DOHH2 (cell line): ENCODE measurements at regions not wholly inside any gene's neighbourhood (a gene's known extent, or its start where the extent isn't known, plus 50 kb on each side); places are given as distances from the start of the nearest gene placed in this dataset.

ENCODE experiments used
- H3F3A ChIP-seq: fragments of 200-600 bp; sonication (generic), shearing (Covaris generic); 2 replicates; pipeline ENCODE4 v1.6.0; 2016; ENCODE audit warnings: antibody characterized with exemption, mild to moderate bottlenecking; ENCODE audit not compliant: control insufficient read depth, insufficient read depth
- H3K27ac ChIP-seq: fragments of 200-600 bp; sonication (generic); 2 replicates; pipeline ENCODE4 v1.5.1; 2014; ENCODE audit warnings: low read depth, mild to moderate bottlenecking, low read length, moderate library complexity
- H3K27me3 ChIP-seq: fragments of 200-600 bp; sonication (generic); 2 replicates; pipeline ENCODE4 v1.6.1; 2014; ENCODE audit warnings: mild to moderate bottlenecking, low read length, mixed read lengths; ENCODE audit not compliant: control insufficient read depth
- H3K36me3 ChIP-seq: fragments of 200-600 bp; sonication (generic); 2 replicates; pipeline ENCODE4 v1.6.1; 2014; ENCODE audit warnings: mild to moderate bottlenecking, low read length, moderate library complexity, mixed read lengths; ENCODE audit not compliant: control insufficient read depth
- H3K4me1 ChIP-seq: fragments of 200-600 bp; sonication (generic); 2 replicates; pipeline ENCODE4 v1.6.1; 2014; ENCODE audit warnings: mild to moderate bottlenecking, low read length, mixed read lengths; ENCODE audit not compliant: control insufficient read depth
- H3K4me2 ChIP-seq: fragments of 200-600 bp; sonication (generic); 2 replicates; pipeline ENCODE4 v1.6.0; 2014; ENCODE audit warnings: mild to moderate bottlenecking, low read length, moderate library complexity
- H3K4me3 ChIP-seq: fragments of 200-600 bp; sonication (generic); 2 replicates; pipeline ENCODE4 v1.5.1; 2014; ENCODE audit warnings: mild to moderate bottlenecking, low read length, mixed read lengths
- H3K79me2 ChIP-seq: fragments of 200-600 bp; sonication (generic); 2 replicates; pipeline ENCODE4 v1.6.1; 2014; ENCODE audit warnings: mild to moderate bottlenecking, low read length, mixed read lengths; ENCODE audit not compliant: control insufficient read depth
- H3K9me2 ChIP-seq: fragments of 200-600 bp; sonication (generic); replicated peaks from 2 replicates; pipeline ENCODE4 v1.6.1; 2014; ENCODE audit warnings: mild to moderate bottlenecking, low read length, mixed read lengths; ENCODE audit not compliant: control insufficient read depth
- H3K9me3 ChIP-seq: fragments of 200-600 bp; sonication (generic); 2 replicates; pipeline ENCODE4 v1.6.1; 2014; ENCODE audit warnings: antibody characterized with exemption, low read length, mixed read lengths; ENCODE audit not compliant: control insufficient read depth, insufficient read depth
- H4K20me1 ChIP-seq: fragments of 200-600 bp; sonication (generic); 2 replicates; pipeline ENCODE4 v1.6.0; 2014; ENCODE audit warnings: low read depth, mild to moderate bottlenecking, antibody characterized with exemption, low read length, moderate library complexity; ENCODE audit not compliant: control insufficient read depth, insufficient read depth
- EZH2phosphoT487 ChIP-seq: fragments of 200-600 bp; sonication (generic); IDR thresholded peaks from 2 replicates; pipeline ENCODE4 v1.6.1; 2017; ENCODE audit warnings: borderline replicate concordance, mild to moderate bottlenecking, antibody characterized with exemption, low read length, moderate library complexity, mixed read lengths
- TF ChIP-seq, protein P1 (sequence below): fragments of 200-600 bp; sonication (generic); IDR thresholded peaks from one replicate; pipeline ENCODE4 v1.5.1; 2014; ENCODE audit warnings: antibody characterized with exemption, mild to moderate bottlenecking, low read depth, low read length; ENCODE audit not compliant: poor library complexity, severe bottlenecking

DNA sequence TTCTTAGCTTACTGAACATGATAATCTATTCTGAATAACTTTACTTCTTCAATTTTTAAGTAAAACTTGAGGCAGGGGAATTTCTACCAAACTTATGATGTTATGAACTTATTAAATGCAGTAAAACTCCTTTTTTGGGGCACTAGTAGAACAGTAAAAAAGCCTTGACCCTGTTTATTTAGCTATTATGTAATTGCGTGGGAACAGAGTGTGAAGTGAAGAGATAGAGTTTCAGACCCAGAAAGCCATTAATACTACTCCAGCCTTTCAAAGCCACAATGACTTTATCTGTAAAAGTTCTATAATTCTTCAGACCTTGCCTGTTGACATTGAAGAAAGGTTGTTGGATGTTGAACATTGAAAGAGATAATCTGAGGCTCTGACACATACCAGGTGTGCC lies 638.8 kb upstream of the GRM7 start:
- H3K9me2 ChIP-seq, result no peaks in the 10 kb centered on the region
- H4K20me1 ChIP-seq, result no peaks in the 10 kb centered on the region
- no peak overlapping the region for H3K27ac ChIP-seq
- no peak overlapping the region for H3K4me2 ChIP-seq
- TF ChIP-seq, protein P1, sequence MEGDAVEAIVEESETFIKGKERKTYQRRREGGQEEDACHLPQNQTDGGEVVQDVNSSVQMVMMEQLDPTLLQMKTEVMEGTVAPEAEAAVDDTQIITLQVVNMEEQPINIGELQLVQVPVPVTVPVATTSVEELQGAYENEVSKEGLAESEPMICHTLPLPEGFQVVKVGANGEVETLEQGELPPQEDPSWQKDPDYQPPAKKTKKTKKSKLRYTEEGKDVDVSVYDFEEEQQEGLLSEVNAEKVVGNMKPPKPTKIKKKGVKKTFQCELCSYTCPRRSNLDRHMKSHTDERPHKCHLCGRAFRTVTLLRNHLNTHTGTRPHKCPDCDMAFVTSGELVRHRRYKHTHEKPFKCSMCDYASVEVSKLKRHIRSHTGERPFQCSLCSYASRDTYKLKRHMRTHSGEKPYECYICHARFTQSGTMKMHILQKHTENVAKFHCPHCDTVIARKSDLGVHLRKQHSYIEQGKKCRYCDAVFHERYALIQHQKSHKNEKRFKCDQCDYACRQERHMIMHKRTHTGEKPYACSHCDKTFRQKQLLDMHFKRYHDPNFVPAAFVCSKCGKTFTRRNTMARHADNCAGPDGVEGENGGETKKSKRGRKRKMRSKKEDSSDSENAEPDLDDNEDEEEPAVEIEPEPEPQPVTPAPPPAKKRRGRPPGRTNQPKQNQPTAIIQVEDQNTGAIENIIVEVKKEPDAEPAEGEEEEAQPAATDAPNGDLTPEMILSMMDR, result no peak
- no peak for TF ChIP-seq EZH2phosphoT487
- H3K36me3 ChIP-seq, result no peaks in the 10 kb centered on the region
- no peak overlapping the region for H3K4me3 ChIP-seq
- H3F3A ChIP-seq, result 0 out of 2 replicates have a peak, but pooled peaks cover 3% of the 10 kb centered on the region
- no peaks in the 10 kb centered on the region for H3K9me3 ChIP-seq
- no peaks in the 10 kb centered on the region for H3K27me3 ChIP-seq
- H3K4me1 ChIP-seq, result peaks cover 40% of the 10 kb centered on the region
- H3K79me2 ChIP-seq, result no peaks in the 10 kb centered on the region

DNA sequence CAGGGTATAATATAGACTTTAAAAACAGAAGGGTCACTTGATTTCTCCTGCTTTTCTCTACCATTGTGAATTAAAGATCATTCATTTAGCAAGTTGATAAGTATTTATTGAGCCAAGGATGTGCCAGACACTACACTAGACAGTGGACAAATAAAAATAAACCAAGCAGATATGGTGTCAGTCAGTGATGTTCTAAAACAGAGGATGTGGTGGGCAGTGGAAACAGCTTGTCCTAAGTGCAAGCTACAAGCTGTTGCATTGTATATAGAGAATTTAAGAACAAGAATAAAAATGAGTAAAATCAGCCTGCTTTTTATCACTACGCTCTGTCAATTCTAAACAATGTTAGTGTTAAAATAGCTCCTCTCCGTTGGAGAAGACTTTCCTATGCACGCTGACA lies 637.3 kb upstream of the GRM7 start:
- H3K4me2 ChIP-seq, result no peak overlapping the region
- H3F3A ChIP-seq, result 0 out of 2 replicates have a peak, but pooled peaks cover 3% of the 10 kb centered on the region
- no peak overlapping the region for H3K27ac ChIP-seq
- H3K9me3 ChIP-seq, result no peaks in the 10 kb centered on the region
- no peaks in the 10 kb centered on the region for H3K9me2 ChIP-seq
- no peaks in the 10 kb centered on the region for H3K79me2 ChIP-seq
- H4K20me1 ChIP-seq, result no peaks in the 10 kb centered on the region
- TF ChIP-seq EZH2phosphoT487, result no peak
- peaks cover 40% of the 10 kb centered on the region for H3K4me1 ChIP-seq
- no peak overlapping the region for H3K4me3 ChIP-seq
- no peaks in the 10 kb centered on the region for H3K27me3 ChIP-seq
- no peaks in the 10 kb centered on the region for H3K36me3 ChIP-seq

DNA sequence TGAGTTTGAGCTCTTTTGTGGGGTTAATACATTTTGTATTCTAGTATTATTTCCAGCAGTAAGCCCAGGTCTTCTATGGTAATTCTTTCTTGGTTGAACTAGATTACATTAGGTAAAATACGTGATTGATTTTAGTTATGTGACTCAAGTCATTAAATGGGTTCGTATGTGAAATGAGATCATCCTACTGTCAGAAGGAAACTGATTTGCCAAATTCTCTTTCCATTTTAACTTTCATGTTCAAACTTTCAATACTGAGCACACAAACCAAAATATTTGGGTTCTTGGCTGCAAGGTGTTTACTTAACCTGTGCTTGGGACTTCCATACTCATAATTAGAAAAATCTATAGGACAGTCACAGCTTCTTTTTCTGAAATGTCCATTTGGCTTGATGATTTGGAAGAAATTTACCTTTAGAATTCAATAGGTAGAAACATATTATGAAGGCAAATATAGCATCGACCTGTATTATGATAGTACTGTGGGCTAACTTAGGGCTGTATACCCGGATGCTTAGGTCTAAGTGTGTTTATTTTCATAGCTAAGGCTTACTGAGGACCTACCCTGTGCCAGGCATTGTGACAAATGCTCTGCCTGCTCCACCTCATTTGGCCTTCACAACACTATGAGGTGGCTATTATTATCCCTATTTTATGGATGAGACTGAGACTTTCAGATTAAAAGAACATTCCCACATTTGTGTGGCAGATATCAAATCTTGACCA lies 631.8 kb upstream of the GRM7 start:
- no peaks in the 10 kb centered on the region for H4K20me1 ChIP-seq
- no peaks in the 10 kb centered on the region for H3K79me2 ChIP-seq
- TF ChIP-seq EZH2phosphoT487, result no peak
- TF ChIP-seq, protein P1, result no peak
- no peaks in the 10 kb centered on the region for H3F3A ChIP-seq
- no peaks in the 10 kb centered on the region for H3K9me3 ChIP-seq
- H3K4me2 ChIP-seq, result no peak overlapping the region
- no peak overlapping the region for H3K4me3 ChIP-seq
- no peaks in the 10 kb centered on the region for H3K9me2 ChIP-seq
- H3K36me3 ChIP-seq, result no peaks in the 10 kb centered on the region
- no peaks in the 10 kb centered on the region for H3K27me3 ChIP-seq
- H3K4me1 ChIP-seq, result no peaks in the 10 kb centered on the region
- no peak overlapping the region for H3K27ac ChIP-seq

DNA sequence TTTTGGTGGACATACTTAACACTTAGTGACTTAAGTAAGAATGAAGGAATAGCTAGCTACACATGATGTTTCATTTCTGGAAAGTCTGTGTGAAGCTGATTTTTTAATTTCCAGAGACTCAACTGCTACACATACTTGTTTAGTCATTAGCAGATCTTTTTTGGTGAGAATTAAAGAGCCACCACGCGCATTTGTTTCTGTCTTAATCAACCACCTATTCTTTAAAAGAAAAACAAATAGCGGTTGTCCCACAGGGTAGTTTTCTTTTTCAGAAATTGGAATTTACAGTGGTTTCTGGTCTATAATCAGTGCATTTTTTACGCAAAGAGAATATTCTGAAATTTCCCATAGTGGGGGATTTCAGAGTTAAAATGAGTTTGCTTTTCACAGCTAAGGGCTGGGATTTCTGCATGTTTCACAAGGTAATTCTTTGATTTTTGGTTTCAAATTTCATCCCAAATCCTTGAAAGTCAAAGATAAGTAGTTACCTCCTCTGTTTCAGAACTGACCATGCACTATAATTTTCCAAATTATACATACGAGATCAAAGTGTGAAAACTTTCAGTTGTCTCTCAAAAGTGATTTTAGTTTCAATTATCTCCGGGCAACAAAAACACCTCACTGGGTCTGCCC lies 631.0 kb upstream of the GRM7 start:
- Histone ChIP-seq H3K4me2 (no peak overlapping the region), H3K36me3 (no peaks in the 10 kb centered on the region), H3K27ac (no peak overlapping the region), H3K79me2 (no peaks in the 10 kb centered on the region), H3K27me3 (no peaks in the 10 kb centered on the region), H4K20me1 (no peaks in the 10 kb centered on the region), H3K9me3 (no peaks in the 10 kb centered on the region), H3K4me1 (no peaks in the 10 kb centered on the region), H3K4me3 (no peak overlapping the region), H3F3A (no peaks in the 10 kb centered on the region), H3K9me2 (no peaks in the 10 kb centered on the region)
- no peak for TF ChIP-seq EZH2phosphoT487
- TF ChIP-seq, protein P1, result no peak
